GM12878 (cell line): ENCODE measurements at regions not wholly inside any gene's neighbourhood (a gene's known extent, or its start where the extent isn't known, plus 50 kb on each side); places are given as distances from the start of the nearest gene placed in this dataset.

Experiments used
- ATAC-seq: fragments of 200-7000 bp; cut with Tn5 transposase; 3 replicates; pipeline ENCODE4 v1.9.1; 2020; ENCODE audit warnings: mild to moderate bottlenecking, moderate library complexity
- BruUV-seq: library from RNA; stranded (reverse); fragments of 400-500 nt; replicated peaks from 2 replicates; lab custom pipeline; 2021; lab: Mats Ljungman, UMichigan
- CTCF ChIA-PET: fragments of 300-600 bp; sonication (Branson Sonifier 250); formaldehyde crosslinking; extraction: SDS; loops from one replicate; lab custom pipeline; 2021; ENCODE audit warnings: inconsistent platforms; lab: Yijun Ruan, JAX
- POLR2A ChIA-PET: fragments of 350-600 bp; formaldehyde crosslinking; extraction: SDS; loops from one replicate; lab custom pipeline; 2021; ENCODE audit warnings: inconsistent platforms; lab: Charles Lee
- RAD21 ChIA-PET: fragments of 300-600 bp; sonication (Branson Sonifier 250); formaldehyde crosslinking; loops from one replicate; lab custom pipeline; 2023; ENCODE audit warnings: antibody characterized with exemption; ENCODE audit not compliant: unreplicated experiment; lab: Charles Lee
- SMC1A ChIA-PET: fragments of 300-600 bp; sonication (Branson Sonifier 250); formaldehyde crosslinking; loops from one replicate; lab custom pipeline; 2023; ENCODE audit not compliant: unreplicated experiment, uncharacterized antibody; lab: Charles Lee
- DNase-seq: peaks from one replicate; pipeline ENCODE4 v3.0.0-alpha.2; 2011; ENCODE audit warnings: low read depth, low spot score
- FAIRE-seq: peaks from 3 replicates; lab custom pipeline; 2011; peaks lifted over from hg19 to GRCh38; lab: Jason Lieb, UNC
- H2AFZ ChIP-seq: 2 replicates; pipeline ENCODE4 v1.6.0; 2011; ENCODE audit warnings: low read depth, low read length, control low read depth; ENCODE audit not compliant: control insufficient read depth
- H3K27ac ChIP-seq: 2 replicates; pipeline ENCODE4 v1.5.1; 2011; ENCODE audit warnings: control low read depth; ENCODE audit not compliant: control insufficient read depth, insufficient read depth
- H3K27me3 ChIP-seq, 2 experiments: replicated peaks in 1 of 2; 2 replicates each; pipeline versions ENCODE4 v1.6.0 to v1.6.1; 2011; ENCODE audit warnings: low read length in 1 of 2; ENCODE audit not compliant: control insufficient read depth in 2 of 2, insufficient read depth in 2 of 2
- H3K36me3 ChIP-seq, 2 experiments: 2 replicates each; pipeline ENCODE4 v1.5.1; 2011; ENCODE audit warnings: low read length in 1 of 2; ENCODE audit not compliant: control insufficient read depth in 2 of 2, insufficient read depth in 2 of 2
- H3K4me1 ChIP-seq: 2 replicates; pipeline ENCODE4 v1.6.1; 2011; ENCODE audit warnings: mild to moderate bottlenecking, low read length, moderate library complexity, mixed read lengths; ENCODE audit not compliant: control insufficient read depth, insufficient read depth
- H3K4me2 ChIP-seq: 2 replicates; pipeline ENCODE4 v1.6.0; 2011; ENCODE audit warnings: control low read depth; ENCODE audit not compliant: control insufficient read depth, insufficient read depth
- H3K4me3 ChIP-seq: fragments of 200-600 bp; sonication (generic); 2 replicates; pipeline ENCODE4 v1.5.1; 2016
- H3K79me2 ChIP-seq: 2 replicates; pipeline ENCODE4 v1.6.0; 2011; ENCODE audit warnings: low read length; ENCODE audit not compliant: control insufficient read depth, insufficient read depth
- H3K9ac ChIP-seq: 2 replicates; pipeline ENCODE4 v1.8.0; 2011; ENCODE audit warnings: low read length, control low read depth, mixed read lengths; ENCODE audit not compliant: control insufficient read depth, insufficient read depth
- H3K9me3 ChIP-seq: replicated peaks from 3 replicates; pipeline ENCODE4 v1.5.1; 2011; ENCODE audit warnings: mild to moderate bottlenecking, low read length; ENCODE audit not compliant: control insufficient read depth, insufficient read depth
- H4K20me1 ChIP-seq: 2 replicates; pipeline ENCODE4 v1.6.0; 2011; ENCODE audit not compliant: control insufficient read depth, insufficient read depth
- FOXK2 ChIP-seq: fragments of 450-650 bp; IDR thresholded peaks from 2 replicates; pipeline ENCODE4 v1.6.1; 2017; ENCODE audit warnings: mild to moderate bottlenecking, moderate library complexity
- IKZF2 ChIP-seq, 2 experiments: fragments of 450-650 bp; IDR thresholded peaks; 2 replicates each; pipeline ENCODE4 v1.6.1; 2017; ENCODE audit warnings: mild to moderate bottlenecking in 2 of 2, moderate library complexity in 2 of 2
- IRF4 ChIP-seq: IDR thresholded peaks from 2 replicates; pipeline ENCODE4 v1.6.1; 2011; ENCODE audit warnings: low read depth, low read length
- NR2C2 ChIP-seq: IDR thresholded peaks from 2 replicates; pipeline ENCODE4 v1.6.1; 2011; ENCODE audit warnings: borderline replicate concordance, low read depth; ENCODE audit not compliant: control insufficient read depth, insufficient read length
- POLR2AphosphoS5 ChIP-seq: IDR thresholded peaks from 2 replicates; pipeline ENCODE4 v1.6.1; 2011; ENCODE audit warnings: mild to moderate bottlenecking, low read length, inconsistent platforms
- SREBF1 ChIP-seq: IDR thresholded peaks from 2 replicates; pipeline ENCODE4 v1.6.1; 2012; ENCODE audit warnings: mild to moderate bottlenecking, low read length
- WGBS: methylation state at CpG from one replicate; pipeline ENCODE4 v1.1.6; 2016; ENCODE audit warnings: low lambda C conversion rate; ENCODE audit not compliant: insufficient replicate concordance, insufficient coverage; ENCODE audit errors: missing lambda C conversion rate; 5-methylcytosine and 5-hydroxymethylcytosine counted together
- in situ Hi-C: fragments of 300-500 bp; cut with MboI; formaldehyde crosslinking; loops from 9 replicates; pipeline ENCODE4 v1.14.3; 2018; ENCODE audit warnings: mixed read lengths
- intact Hi-C: fragments of 100-400 bp; cut with micrococcal nuclease; formaldehyde crosslinking; loops from one replicate; pipeline ENCODE4 v1.14.2; 2022; ENCODE audit not compliant: unreplicated experiment
- TF ChIP-seq, protein P1 (sequence below): fragments of 450-650 bp; IDR thresholded peaks from 2 replicates; pipeline ENCODE4 v1.6.1; 2017; ENCODE audit warnings: low read depth, mild to moderate bottlenecking, moderate library complexity
- TF ChIP-seq, protein P2 (sequence below): fragments of 450-650 bp; IDR thresholded peaks from 2 replicates; pipeline ENCODE4 v1.6.1; 2017; ENCODE audit warnings: antibody characterized with exemption, mild to moderate bottlenecking, moderate library complexity

DNA sequence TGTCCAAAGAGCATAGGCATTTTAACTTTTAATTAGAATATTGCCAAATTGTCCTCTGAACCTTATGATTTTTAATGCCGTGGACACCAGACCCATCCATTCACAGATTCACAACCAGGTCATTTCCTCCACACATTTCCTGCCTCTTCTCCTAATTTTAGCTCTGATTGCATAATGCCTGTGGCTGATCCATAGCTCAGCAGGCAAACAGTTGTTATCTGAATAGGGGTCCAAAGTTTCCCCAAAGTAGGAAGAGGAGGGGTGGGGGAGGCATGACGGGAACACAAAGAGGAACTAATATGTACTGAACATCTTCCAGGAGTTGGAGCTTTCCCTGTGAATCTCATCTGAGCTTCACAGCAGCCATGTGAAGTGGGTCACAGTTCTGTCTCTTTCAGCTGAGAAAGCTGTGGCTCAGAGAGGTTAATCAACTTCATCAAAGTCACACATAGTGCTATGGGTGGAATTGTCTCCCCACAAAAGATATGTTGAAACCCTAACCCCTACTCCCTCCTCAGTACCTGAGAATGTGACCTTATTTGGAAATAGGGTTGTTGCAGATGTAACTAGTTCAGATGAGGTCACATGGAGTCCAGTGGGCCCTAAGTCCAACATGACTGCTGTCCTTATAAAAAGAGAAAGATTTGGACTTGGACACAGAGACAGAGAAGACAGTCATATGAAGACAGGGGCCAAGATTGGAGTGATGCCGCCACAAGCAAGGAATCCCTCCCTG is 106.7 kb upstream of the AGBL1 start:
- Histone ChIP-seq H3K27me3 (no peaks in the 10 kb centered on the region), H3K9me3 (no peaks in the 10 kb centered on the region), H3K27ac (no peak overlapping the region), H3K4me1 (no peaks in the 10 kb centered on the region), H3K9ac (no peak overlapping the region), H2AFZ (no peak overlapping the region), H3K4me2 (no peak overlapping the region), H4K20me1 (no peaks in the 10 kb centered on the region), H3K4me3 (no peak overlapping the region), H3K36me3 (no peaks in the 10 kb centered on the region), H3K79me2 (no peaks in the 10 kb centered on the region)
- BruUV-seq = no TSS peak
- no peak for TF ChIP-seq NR2C2
- no peak for TF ChIP-seq SREBF1
- ATAC-seq (no peak), FAIRE-seq (no peak), DNase-seq (no peak)
- ChIA-PET RAD21 (no interaction called here), CTCF (no interaction called here), SMC1A (no interaction called here), POLR2A (no interaction called here)
- in situ Hi-C loops = no loop called here
- 29% methylated on average over 3 of the region's 3 CpGs for WGBS
- intact Hi-C loops = no loop called here

DNA sequence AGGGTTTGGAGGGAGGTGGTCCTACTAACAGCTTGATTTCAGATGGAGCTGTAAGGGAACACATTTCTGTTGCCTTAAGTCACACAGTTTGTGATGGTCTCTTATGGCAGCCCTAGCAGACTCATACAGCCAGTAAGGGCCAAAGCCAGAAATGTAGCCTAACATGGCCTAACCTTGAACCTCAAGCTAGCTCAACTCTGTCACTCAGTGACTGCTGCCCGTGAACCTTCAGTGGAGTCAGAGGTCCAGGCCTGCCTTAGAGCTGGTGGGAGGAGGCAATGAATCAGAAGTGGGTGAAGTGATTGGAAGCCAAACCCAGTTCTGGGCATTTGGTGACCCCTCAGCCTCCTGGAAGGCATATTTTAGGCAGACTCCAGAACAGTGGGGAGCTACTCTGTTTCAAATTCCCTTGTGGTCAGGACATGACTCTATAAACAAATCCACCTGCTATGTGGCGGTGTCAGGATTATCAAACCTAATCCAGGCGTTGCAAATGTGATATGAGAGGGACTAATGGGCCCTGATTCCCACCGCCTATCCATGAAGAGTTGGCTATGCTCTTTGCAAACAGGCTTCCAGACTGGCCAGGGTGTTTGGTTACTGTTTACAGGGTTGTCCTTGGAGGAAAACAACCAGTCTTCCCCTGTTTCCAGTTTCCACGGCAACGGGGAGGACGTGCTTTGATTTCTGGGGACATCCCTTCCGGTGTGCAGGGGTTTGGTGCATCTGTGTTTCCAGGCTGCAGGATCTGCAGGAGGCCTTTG is 105.9 kb upstream of the AGBL1 start:
- ATAC-seq (no peak), DNase-seq (no peak), FAIRE-seq (no peak)
- Histone ChIP-seq H3K9me3 (no peaks in the 10 kb centered on the region), H3K79me2 (no peaks in the 10 kb centered on the region), H3K36me3 (no peaks in the 10 kb centered on the region), H3K4me2 (no peak overlapping the region), H3K4me1 (no peaks in the 10 kb centered on the region), H3K9ac (no peak overlapping the region), H3K4me3 (no peak overlapping the region), H4K20me1 (no peaks in the 10 kb centered on the region), H3K27ac (no peak overlapping the region), H3K27me3 (no peaks in the 10 kb centered on the region), H2AFZ (no peak overlapping the region)
- intact Hi-C loops (no loop called here), in situ Hi-C loops (no loop called here)
- SMC1A ChIA-PET = no interaction called here
- TF ChIP-seq FOXK2 (no peak), IKZF2 (IDR thresholded peaks at IDR 0.05) (no peak), POLR2AphosphoS5 (no peak), IRF4 (no peak)
- TF ChIP-seq, protein P1, sequence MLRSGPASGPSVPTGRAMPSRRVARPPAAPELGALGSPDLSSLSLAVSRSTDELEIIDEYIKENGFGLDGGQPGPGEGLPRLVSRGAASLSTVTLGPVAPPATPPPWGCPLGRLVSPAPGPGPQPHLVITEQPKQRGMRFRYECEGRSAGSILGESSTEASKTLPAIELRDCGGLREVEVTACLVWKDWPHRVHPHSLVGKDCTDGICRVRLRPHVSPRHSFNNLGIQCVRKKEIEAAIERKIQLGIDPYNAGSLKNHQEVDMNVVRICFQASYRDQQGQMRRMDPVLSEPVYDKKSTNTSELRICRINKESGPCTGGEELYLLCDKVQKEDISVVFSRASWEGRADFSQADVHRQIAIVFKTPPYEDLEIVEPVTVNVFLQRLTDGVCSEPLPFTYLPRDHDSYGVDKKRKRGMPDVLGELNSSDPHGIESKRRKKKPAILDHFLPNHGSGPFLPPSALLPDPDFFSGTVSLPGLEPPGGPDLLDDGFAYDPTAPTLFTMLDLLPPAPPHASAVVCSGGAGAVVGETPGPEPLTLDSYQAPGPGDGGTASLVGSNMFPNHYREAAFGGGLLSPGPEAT = no peak
- TF ChIP-seq, protein P2, sequence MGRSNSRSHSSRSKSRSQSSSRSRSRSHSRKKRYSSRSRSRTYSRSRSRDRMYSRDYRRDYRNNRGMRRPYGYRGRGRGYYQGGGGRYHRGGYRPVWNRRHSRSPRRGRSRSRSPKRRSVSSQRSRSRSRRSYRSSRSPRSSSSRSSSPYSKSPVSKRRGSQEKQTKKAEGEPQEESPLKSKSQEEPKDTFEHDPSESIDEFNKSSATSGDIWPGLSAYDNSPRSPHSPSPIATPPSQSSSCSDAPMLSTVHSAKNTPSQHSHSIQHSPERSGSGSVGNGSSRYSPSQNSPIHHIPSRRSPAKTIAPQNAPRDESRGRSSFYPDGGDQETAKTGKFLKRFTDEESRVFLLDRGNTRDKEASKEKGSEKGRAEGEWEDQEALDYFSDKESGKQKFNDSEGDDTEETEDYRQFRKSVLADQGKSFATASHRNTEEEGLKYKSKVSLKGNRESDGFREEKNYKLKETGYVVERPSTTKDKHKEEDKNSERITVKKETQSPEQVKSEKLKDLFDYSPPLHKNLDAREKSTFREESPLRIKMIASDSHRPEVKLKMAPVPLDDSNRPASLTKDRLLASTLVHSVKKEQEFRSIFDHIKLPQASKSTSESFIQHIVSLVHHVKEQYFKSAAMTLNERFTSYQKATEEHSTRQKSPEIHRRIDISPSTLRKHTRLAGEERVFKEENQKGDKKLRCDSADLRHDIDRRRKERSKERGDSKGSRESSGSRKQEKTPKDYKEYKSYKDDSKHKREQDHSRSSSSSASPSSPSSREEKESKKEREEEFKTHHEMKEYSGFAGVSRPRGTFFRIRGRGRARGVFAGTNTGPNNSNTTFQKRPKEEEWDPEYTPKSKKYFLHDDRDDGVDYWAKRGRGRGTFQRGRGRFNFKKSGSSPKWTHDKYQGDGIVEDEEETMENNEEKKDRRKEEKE = no peak
- 33% methylated on average over 8 of the region's 8 CpGs for WGBS
- RAD21 ChIA-PET = no interaction called here
- POLR2A ChIA-PET = no interaction called here
- BruUV-seq = no TSS peak
- CTCF ChIA-PET = no interaction called here
